H1 (cell line): ENCODE measurements at regions not wholly inside any gene's neighbourhood (a gene's known extent, or its start where the extent isn't known, plus 50 kb on each side); places are given as distances from the start of the nearest gene placed in this dataset.

Experiments
- CTCF ChIA-PET: fragments of 300-600 bp; sonication (Branson Sonifier 250); formaldehyde crosslinking; loops from one replicate; lab custom pipeline; 2021; ENCODE audit not compliant: partially characterized antibody; lab: Charles Lee
- POLR2A ChIA-PET: fragments of 300-600 bp; sonication (Branson Sonifier 250); formaldehyde crosslinking; loops from one replicate; lab custom pipeline; 2021; ENCODE audit warnings: inconsistent platforms; ENCODE audit not compliant: partially characterized antibody; lab: Charles Lee
- DNase-seq, 2 experiments: peaks; one replicate each; pipeline versions ENCODE4 v3.0.0 to v3.0.0-alpha.2; 2010 to 2022; ENCODE audit warnings: low spot score in 2 of 2, low read depth in 1 of 2, mixed read lengths in 1 of 2
- FAIRE-seq: peaks from 2 replicates; lab custom pipeline; 2011; peaks lifted over from hg19 to GRCh38; lab: Jason Lieb, UNC
- H2AFZ ChIP-seq: 2 replicates; pipeline ENCODE4 v1.8.1; 2012; ENCODE audit warnings: low read length, inconsistent platforms
- H2AK5ac ChIP-seq: 2 replicates; pipeline ENCODE4 v1.6.1; 2013; ENCODE audit warnings: low read depth, low read length
- H2BK120ac ChIP-seq: replicated peaks from 2 replicates; pipeline ENCODE3; 2013; ENCODE audit warnings: low read depth, low read length, inconsistent platforms
- H2BK12ac ChIP-seq: 2 replicates; pipeline ENCODE4 v1.6.1; 2013; ENCODE audit warnings: low read depth, low read length
- H2BK15ac ChIP-seq: 2 replicates; pipeline ENCODE4 v1.6.1; 2013; ENCODE audit warnings: low read length
- H2BK20ac ChIP-seq: 2 replicates; pipeline ENCODE4 v1.6.1; 2013; ENCODE audit warnings: low read length
- H2BK5ac ChIP-seq: 2 replicates; pipeline ENCODE4 v1.6.1; 2013; ENCODE audit warnings: low read depth, low read length
- H3K14ac ChIP-seq: 2 replicates; pipeline ENCODE4 v1.6.1; 2013; ENCODE audit warnings: inconsistent platforms; ENCODE audit not compliant: insufficient read length
- H3K18ac ChIP-seq: 2 replicates; pipeline ENCODE4 v1.6.1; 2013; ENCODE audit warnings: low read length; ENCODE audit errors: extremely low read depth
- H3K23ac ChIP-seq: 2 replicates; pipeline ENCODE4 v1.6.1; 2013; ENCODE audit warnings: inconsistent platforms; ENCODE audit not compliant: insufficient read length
- H3K23me2 ChIP-seq: 2 replicates; pipeline ENCODE4 v1.6.1; 2013; ENCODE audit warnings: low read depth, low read length
- H3K27ac ChIP-seq: 2 replicates; pipeline ENCODE4 v1.6.1; 2011; ENCODE audit warnings: low read depth, low read length, inconsistent platforms
- H3K27me3 ChIP-seq, 4 experiments: replicated peaks in 1 of 4; 1 replicate in 1 of 4; 2 replicates in 3 of 4; pipeline versions ENCODE4 v1.6.1 to v1.8.1; 2011 to 2013; ENCODE audit warnings: low read length in 3 of 4, mild to moderate bottlenecking in 3 of 4, inconsistent platforms in 2 of 4, mixed read lengths in 2 of 4, moderate library complexity in 1 of 4; ENCODE audit not compliant: control insufficient read depth in 3 of 4, insufficient read depth in 3 of 4; ENCODE audit errors: extremely low read depth in 1 of 4
- H3K36me3 ChIP-seq, 4 experiments: 2 replicates each; pipeline versions ENCODE4 v1.6.1 to v1.8.1; 2011 to 2013; ENCODE audit warnings: mild to moderate bottlenecking in 4 of 4, low read length in 3 of 4, moderate library complexity in 2 of 4, control low read depth in 1 of 4, inconsistent platforms in 1 of 4; ENCODE audit not compliant: insufficient read depth in 4 of 4, control insufficient read depth in 2 of 4
- H3K4ac ChIP-seq: replicated peaks from 2 replicates; pipeline ENCODE3; 2013; ENCODE audit warnings: low read length, low read depth, mixed read lengths, inconsistent platforms; ENCODE audit not compliant: insufficient read length
- H3K4me1 ChIP-seq, 4 experiments: replicated peaks in 1 of 4; 1 replicate in 1 of 4; 2 replicates in 3 of 4; pipeline versions ENCODE4 v1.6.1 to v1.8.1; 2011 to 2013; ENCODE audit warnings: low read length in 3 of 4, inconsistent platforms in 2 of 4, mixed read lengths in 1 of 4; ENCODE audit not compliant: insufficient read depth in 4 of 4, control insufficient read depth in 3 of 4
- H3K4me2 ChIP-seq, 2 experiments: 2 replicates each; pipeline versions ENCODE4 v1.6.1 to v1.8.1; 2011 to 2013; ENCODE audit warnings: low read depth in 2 of 2, low read length in 2 of 2, control low read depth in 1 of 2, inconsistent platforms in 1 of 2, mild to moderate bottlenecking in 1 of 2; ENCODE audit not compliant: insufficient read depth in 1 of 2
- H3K4me3 ChIP-seq, 4 experiments: fragments of 200-600, 300-600 bp in 1 of 4; sonication (generic), shearing (Covaris generic), sonication (Bioruptor Twin) in 1 of 4; 2 replicates each; pipeline versions ENCODE4 v1.5.1 to v1.8.1; 2011 to 2016; ENCODE audit warnings: low read length in 4 of 4, low read depth in 3 of 4, control low read depth in 2 of 4, inconsistent platforms in 2 of 4, mild to moderate bottlenecking in 2 of 4, mixed read lengths in 1 of 4, moderate library complexity in 1 of 4; ENCODE audit not compliant: insufficient read depth in 2 of 4; ENCODE audit errors: extremely low read depth in 1 of 4
- H3K56ac ChIP-seq: replicated peaks from 2 replicates; pipeline ENCODE3; 2013; ENCODE audit warnings: low read depth, mild to moderate bottlenecking, mixed read lengths, low read length, inconsistent platforms; ENCODE audit not compliant: insufficient read length
- H3K79me1 ChIP-seq: 2 replicates; pipeline ENCODE4 v1.6.1; 2013; ENCODE audit warnings: low read depth, low read length, control low read depth
- H3K79me2 ChIP-seq, 2 experiments: 2 replicates each; pipeline versions ENCODE4 v1.6.1 to v1.8.1; 2012 to 2013; ENCODE audit warnings: low read length in 2 of 2, mild to moderate bottlenecking in 2 of 2, inconsistent platforms in 1 of 2; ENCODE audit not compliant: insufficient read depth in 2 of 2, control insufficient read depth in 1 of 2
- H3K9ac ChIP-seq, 4 experiments: replicated peaks in 1 of 4; 1 replicate in 1 of 4; 2 replicates in 3 of 4; pipeline versions ENCODE4 v1.6.1 to v1.8.1; 2011 to 2013; ENCODE audit warnings: low read depth in 3 of 4, low read length in 3 of 4, control low read depth in 2 of 4, mild to moderate bottlenecking in 2 of 4, moderate library complexity in 2 of 4, inconsistent platforms in 1 of 4; ENCODE audit errors: extremely low read depth in 1 of 4
- H3K9me3 ChIP-seq, 2 experiments: 2 replicates each; pipeline versions ENCODE4 v1.6.1 to v1.8.1; 2012 to 2013; ENCODE audit warnings: mild to moderate bottlenecking in 2 of 2, moderate library complexity in 2 of 2, control low read depth in 1 of 2, inconsistent platforms in 1 of 2, low read depth in 1 of 2, low read length in 1 of 2, mixed read lengths in 1 of 2; ENCODE audit not compliant: insufficient read depth in 2 of 2
- H4K20me1 ChIP-seq, 2 experiments: replicated peaks in 1 of 2; 2 replicates each; pipeline versions ENCODE3 to v1.8.1; 2011 to 2013; ENCODE audit warnings: inconsistent platforms in 2 of 2, low read length in 2 of 2, mild to moderate bottlenecking in 1 of 2; ENCODE audit not compliant: insufficient read depth in 2 of 2, control insufficient read depth in 1 of 2
- H4K5ac ChIP-seq: 2 replicates; pipeline ENCODE4 v1.6.1; 2013; ENCODE audit warnings: low read length, low read depth, mixed read lengths, inconsistent platforms; ENCODE audit not compliant: insufficient read length
- H4K8ac ChIP-seq: 2 replicates; pipeline ENCODE4 v1.8.0; 2013; ENCODE audit warnings: mild to moderate bottlenecking, moderate library complexity, low read length, inconsistent platforms; ENCODE audit not compliant: insufficient read depth; ENCODE audit errors: extremely low read depth
- H4K91ac ChIP-seq: replicated peaks from 2 replicates; pipeline ENCODE3; 2013; ENCODE audit warnings: low read length, mixed read lengths, inconsistent platforms; ENCODE audit not compliant: insufficient read length
- CHD7 ChIP-seq: fragments of 300-600 bp; sonication (generic); IDR thresholded peaks from 2 replicates; pipeline ENCODE4 v1.7.1; 2012; ENCODE audit warnings: low read length, moderate library complexity, mild to moderate bottlenecking, inconsistent platforms; ENCODE audit not compliant: insufficient replicate concordance
- WGBS, 2 experiments: shearing (Covaris generic) in 1 of 2; methylation state at CpG; one replicate each; pipeline versions ENCODE4 v1.1.6 to v1.1.7; 2013 to 2015; ENCODE audit warnings: low lambda C conversion rate in 2 of 2, mixed read lengths in 2 of 2, inconsistent platforms in 1 of 2, low coverage in 1 of 2, missing lambda C conversion rate in 1 of 2; ENCODE audit not compliant: insufficient replicate concordance in 2 of 2, insufficient coverage in 1 of 2, insufficient read length in 1 of 2; ENCODE audit errors: extremely low coverage in 1 of 2, missing lambda C conversion rate in 1 of 2; 5-methylcytosine and 5-hydroxymethylcytosine counted together

- Histone ChIP-seq H3K4me1 (no peaks in the 10 kb centered on the region), H4K91ac (no peak overlapping the region), H3K4me3 (no peak overlapping the region), H3K79me2 (no peaks in the 10 kb centered on the region), H2BK5ac (no peak overlapping the region), H3K9me3 (no peaks in the 10 kb centered on the region), H3K79me1 (no peaks in the 10 kb centered on the region), H2AFZ (no peak overlapping the region), H4K8ac (no peak overlapping the region), H2BK120ac (no peak overlapping the region), H3K27ac (no peak overlapping the region), H3K27me3 (no peaks in the 10 kb centered on the region), H3K14ac (no peak overlapping the region), H2BK20ac (no peak overlapping the region), H3K36me3 (no peaks in the 10 kb centered on the region), H3K18ac (no peak overlapping the region), H2BK15ac (no peak overlapping the region), H3K56ac (no peak overlapping the region), H3K23ac (no peak overlapping the region), H2AK5ac (no peak overlapping the region), H3K23me2 (no peaks in the 10 kb centered on the region), H4K5ac (no peak overlapping the region), H3K9ac (no peak overlapping the region), H4K20me1 (no peaks in the 10 kb centered on the region), H3K4ac (no peak overlapping the region), H2BK12ac (no peak overlapping the region), H3K4me2 (no peak overlapping the region)
- POLR2A ChIA-PET: no interaction called here
- WGBS, 2 experiments: 31% methylated on average over 3 of the region's 3 CpGs; no CpG with 5 or more reads in 1 of the 2 experiments
- FAIRE-seq (no peak), DNase-seq (no peak)
- CTCF ChIA-PET: interaction anchor here (0.8 kb wide), 1 partner anchor 168 kb away, joined by 3 read pairs; no protein-coding TSS in a partner anchor
- no peak for TF ChIP-seq CHD7
These were observed 597.0 kb upstream of the RBFOX1 start for GRCh38 chr16:6735631-6736030.
